Tongue (tissue), 1 donor: ENCODE measurements at regions not wholly inside any gene's neighbourhood (a gene's known extent, or its start where the extent isn't known, plus 50 kb on each side); places are given as distances from the start of the nearest gene placed in this dataset.
"Not testable (repeated sequence)": the region's sequence is repeated elsewhere in the genome, so short reads cannot be mapped to it uniquely, and the experiment has no call there.

Experiments used
- DNase-seq: peaks from one replicate; pipeline ENCODE4 v3.0.0-alpha.2; 2015

DNA sequence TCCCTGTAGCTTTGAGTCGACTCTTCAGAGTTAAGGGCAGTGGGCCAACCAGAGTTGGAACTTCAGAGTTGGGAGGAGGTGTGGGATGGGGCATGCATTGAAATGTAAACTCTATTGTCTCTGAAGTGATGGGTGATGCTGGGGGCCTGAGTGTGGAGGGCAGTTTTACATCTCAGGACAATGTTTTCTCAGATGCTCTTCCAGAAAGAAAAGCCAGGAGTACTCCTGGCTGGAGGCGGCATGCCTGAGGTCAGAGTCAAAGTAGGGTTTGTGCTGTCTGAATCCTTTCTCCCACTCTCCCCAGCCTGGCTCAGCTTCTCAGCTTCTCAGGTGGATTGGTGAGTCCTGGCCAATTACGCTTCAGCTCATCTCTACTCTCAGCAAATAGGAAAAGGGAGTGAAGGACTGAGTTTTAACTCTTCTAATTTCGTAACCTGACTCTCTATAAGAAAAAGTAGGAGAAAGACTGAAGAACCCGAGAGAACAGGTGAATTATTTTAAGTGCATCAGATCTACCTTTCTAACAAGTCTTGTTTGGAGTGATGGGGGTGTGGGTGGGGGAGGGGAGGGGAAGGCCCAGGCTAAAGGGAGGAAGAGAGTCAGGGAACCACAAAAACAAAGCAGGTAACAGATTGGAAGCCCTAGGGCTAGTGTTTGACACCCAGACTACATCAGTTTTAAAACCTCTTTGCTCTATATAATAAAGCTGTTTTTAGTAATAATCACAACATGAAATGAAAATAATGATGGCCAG is 107.5 kb upstream of the PELI1 start:
- DNase-seq, result no peak

DNA sequence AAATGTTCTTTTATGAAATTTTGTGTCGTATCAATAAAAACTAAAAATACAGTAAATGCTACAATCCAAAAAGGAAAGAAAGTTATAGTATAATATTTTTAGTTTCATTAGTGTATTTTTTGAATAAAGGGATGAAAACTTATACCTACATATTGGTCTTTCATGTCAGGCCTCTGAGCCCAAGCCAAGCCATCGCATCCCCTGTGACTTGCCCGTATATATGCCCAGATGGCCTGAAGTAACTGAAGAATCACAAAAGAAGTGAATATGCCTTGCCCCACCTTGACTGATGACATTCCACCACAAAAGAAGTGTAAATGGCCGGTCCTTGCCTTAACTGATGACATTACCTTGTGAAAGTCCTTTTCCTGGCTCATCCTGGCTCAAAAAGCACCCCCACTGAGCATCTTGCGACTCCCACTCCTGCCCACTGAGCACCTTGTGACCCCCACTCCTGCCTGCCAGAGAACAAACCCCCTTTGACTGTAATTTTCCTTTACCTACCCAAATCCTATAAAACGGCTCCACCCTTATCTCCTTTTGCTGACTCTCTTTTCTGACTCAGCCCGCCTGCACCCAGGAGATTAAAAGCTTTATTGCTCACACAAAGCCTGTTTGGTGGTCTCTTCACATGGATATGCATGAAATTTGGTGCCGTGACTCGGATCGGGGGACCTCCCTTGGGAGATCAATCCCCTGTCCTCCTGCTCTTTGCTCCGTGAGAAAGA is 108.2 kb upstream of the PELI1 start:
- DNase-seq, result not testable (repeated sequence)

DNA sequence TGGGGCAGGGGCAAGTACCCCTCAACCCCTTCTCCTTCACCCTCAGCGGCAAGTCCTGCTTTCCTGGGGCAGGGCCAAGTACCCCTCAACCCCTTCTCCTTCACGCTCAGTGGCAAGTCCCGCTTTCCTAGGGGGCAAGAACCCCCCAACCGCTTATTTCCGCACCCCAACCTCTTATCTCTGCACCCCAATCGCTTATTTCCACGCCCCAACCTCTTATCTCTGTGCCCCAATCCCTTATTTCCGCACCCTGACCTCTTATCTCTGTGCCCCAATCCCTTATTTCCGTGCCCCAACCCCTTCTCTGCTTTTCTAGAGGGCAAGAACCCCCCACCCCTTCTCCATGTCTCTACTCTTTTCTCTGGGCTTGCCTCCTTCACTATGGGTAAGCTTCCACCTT is 109.2 kb upstream of the PELI1 start:
- not testable (repeated sequence) for DNase-seq

GRCh38 chr2:64258566-64258965 is 114.3 kb upstream of the PELI1 start:
- DNase-seq, result no peak

DNA sequence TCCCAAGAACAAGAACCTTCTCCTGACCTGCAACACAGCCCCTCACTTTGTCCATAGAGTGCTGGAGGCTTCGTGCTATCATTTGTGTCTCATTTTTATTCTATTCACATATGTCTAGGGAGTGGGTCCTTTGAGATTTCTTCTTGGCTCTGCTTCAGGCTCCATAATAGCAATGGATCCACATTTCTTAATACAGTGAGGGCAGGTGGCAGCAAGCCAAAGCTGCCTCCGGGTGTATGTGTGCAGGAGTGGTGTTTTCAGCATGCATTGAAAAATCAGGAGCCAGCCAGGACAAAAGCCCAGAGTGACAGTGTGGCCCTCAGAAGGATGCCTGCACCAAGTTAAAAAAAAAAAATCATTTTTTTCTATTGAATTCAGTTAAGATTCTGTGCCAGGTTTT is 115.1 kb upstream of the PELI1 start:
- DNase-seq, result peak; percentile 48

DNA sequence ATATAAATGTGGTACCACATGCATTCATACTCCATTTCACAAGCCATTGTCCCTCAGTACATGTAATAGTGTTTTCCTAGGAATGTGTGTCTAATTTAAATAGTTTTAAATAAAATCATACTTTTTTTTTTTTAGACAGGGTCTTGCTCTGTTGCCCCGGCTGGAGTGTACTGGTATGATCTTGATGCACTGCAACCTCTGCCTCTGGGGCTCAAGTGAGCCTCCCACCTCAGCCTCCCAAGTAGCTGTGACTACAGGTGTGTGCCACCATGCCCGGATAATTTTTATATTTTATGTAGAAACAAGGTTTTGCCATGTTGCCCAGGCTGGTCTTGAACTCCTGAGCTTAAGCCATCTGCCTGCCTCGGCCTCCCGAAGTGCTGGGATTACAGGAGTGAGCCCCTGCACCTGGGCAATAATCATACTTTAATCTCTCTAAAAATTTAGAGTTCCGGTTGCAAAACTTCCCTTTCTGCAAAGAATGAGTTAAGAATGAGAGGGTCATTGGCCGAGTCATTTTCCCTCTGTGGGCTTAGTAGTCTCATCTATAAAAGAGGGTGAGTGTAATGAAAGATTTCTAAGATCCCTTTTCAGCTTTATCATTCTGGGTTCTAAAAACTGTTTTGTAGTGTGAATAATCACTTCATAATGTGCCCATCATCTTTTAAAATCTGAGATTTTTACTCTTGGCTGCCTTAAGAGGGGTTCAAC is 116.0 kb upstream of the PELI1 start:
- no peak for DNase-seq

GRCh38 chr2:64260817-64261216 is 116.6 kb upstream of the PELI1 start:
- DNase-seq, result peak; percentile 26

DNA sequence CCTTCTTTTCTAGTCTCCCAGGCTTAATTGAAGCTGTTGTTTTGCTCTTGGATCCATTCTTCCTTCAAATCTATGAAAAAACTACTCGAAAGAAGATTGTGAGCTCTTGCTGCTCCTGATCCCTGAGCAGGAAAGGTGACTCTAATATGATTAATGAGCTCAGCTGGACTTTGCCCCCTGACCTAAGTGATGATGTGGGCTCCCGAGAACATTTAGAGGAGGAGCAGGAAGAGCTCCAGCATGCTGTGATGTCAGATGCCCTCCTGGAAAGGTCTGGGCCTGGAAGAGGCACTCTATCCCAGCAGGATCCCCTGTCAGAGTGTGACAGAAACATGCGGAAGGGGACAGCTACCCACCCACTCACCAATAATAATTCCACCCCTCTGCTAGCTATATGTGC is 117.9 kb upstream of the PELI1 start:
- no peak for DNase-seq

- no peak for DNase-seq
Observed at GRCh38 chr2:64262816-64263215, 118.6 kb upstream of the PELI1 start.

GRCh38 chr2:64263315-64263714 is 119.1 kb upstream of the PELI1 start:
- peak; percentile 65 for DNase-seq

- peak; percentile 36 for DNase-seq
Observed at GRCh38 chr2:64267699-64268098, 123.5 kb upstream of the PELI1 start.

- DNase-seq, result peak; percentile 43
Observed at GRCh38 chr2:64268330-64269048, 124.3 kb upstream of the PELI1 start.

GRCh38 chr2:64273524-64274398 is 129.5 kb upstream of the PELI1 start:
- no peak for DNase-seq

GRCh38 chr2:64274399-64275173 is 130.4 kb upstream of the PELI1 start:
- DNase-seq, result no peak

GRCh38 chr2:64275174-64275466 is 130.9 kb upstream of the PELI1 start:
- DNase-seq, result no peak

DNA sequence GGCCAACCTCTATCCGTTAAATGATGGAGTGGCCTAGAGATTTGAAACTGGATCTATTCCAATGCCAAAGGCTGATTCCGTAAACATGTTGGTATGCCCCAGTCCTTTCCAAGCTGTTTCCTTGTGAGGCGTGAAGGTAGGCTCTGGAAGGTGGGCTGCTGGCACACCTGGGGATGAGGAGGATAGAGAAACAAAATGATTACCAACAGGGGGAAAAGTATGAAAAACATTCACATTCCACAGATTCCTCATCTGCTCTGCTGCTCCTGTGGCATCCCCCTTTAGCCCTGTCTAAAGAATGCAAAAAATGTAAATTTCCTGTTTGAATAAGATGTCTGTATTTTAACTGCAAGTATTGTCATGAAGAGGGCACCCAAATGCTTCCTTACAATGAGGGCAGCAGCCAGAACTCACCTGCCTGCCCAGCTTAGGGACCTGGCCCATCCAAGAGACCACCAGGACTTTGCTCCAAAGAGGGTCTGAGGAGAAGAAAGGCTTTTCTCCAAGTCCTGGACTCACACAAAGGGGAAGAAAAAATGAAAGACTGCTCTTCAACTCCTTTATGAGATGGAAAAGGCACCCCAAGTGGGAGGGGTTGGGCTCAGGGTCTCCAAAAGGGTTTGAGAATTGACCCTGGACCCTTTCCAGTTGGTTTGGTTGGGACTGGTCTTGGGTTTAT is 132.3 kb upstream of the PELI1 start:
- DNase-seq, result no peak

DNA sequence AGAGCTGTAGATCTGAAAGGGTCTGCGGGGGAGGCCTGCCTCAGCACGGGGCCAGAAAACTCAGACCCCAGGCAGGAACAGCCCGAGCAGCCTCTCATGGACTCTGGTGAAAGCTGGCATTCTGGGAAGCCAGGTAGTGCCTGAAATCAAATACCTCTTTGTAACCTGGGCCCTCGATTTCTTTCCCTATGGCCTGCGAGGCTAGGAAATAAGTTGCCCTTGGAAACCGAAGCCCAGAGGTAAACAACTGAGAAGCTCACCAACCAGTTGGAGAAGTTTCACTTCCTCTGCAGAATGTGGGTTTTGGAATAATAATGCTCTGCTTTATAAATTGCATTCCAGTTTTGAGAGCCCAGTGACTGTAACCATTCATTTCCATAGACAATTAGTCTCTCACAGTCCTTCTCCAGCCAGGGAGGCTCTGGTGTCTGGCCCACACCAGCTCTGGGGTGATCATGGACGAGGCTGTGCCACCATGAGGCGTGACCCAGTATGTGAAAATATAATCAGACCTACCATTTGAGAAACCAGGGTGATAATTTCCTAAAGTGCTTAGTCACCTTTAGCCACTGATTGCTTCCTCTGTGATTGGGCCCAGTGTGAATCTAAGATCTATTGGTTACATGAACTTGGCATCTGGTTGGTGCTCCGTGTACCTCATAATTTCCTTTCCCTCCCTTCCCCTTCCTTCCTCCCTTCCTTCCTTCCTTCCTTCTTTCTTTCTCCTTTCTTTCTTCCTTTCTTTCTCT is 133.1 kb upstream of the PELI1 start:
- DNase-seq, result peak; percentile 43

DNA sequence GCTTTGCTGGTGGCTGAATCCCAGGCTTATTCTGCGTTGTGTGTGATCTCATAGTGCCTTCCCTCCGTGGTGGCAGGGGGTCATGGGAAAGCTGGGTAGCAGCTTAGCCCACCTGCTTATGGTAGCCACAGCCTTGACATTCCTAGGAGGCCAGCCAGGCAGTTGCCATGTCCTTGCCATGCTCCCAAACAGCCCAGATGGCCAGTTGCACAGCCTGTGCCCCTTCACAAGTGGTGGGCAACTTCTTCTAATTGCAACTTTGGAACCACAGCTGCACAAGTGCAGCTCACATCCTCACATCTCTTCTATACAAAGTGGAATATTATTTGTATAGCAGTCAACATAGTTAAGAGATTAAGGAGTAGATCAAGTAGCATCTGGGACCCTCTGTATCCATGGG is 136.6 kb upstream of the PELI1 start:
- DNase-seq, result not testable (repeated sequence)

GRCh38 chr2:64283006-64283570 is 138.9 kb upstream of the PELI1 start:
- DNase-seq, result no peak
